ENCODE measurements at regions not wholly inside any gene's neighbourhood (a gene's known extent, or its start where the extent isn't known, plus 50 kb on each side); places are given as distances from the start of the nearest gene placed in this dataset.

GRCh38 chr2:10970666-10971065 lies 58.9 kb downstream of the KCNF1 start:
- TF ChIP-seq CTCF (IDR thresholded peaks at IDR 0.05; ENCODE audit: extremely low read depth in 1 of 2, insufficient read depth in 1 of 2, low read depth in 1 of 2, low read length in 2 of 2) (no peak), EZH2 (IDR thresholded peaks at IDR 0.05; ENCODE audit: borderline replicate concordance, low read depth, low read length, severe bottlenecking) (no peak), POLR2A (IDR thresholded peaks at IDR 0.05; ENCODE audit: low read depth, low read length) (no peak), JUN (IDR thresholded peaks at IDR 0.05; ENCODE audit: borderline replicate concordance, insufficient read depth, insufficient read length, low read depth) (no peak)
